HUES48 (cell line): ENCODE measurements at regions not wholly inside any gene's neighbourhood (a gene's known extent, or its start where the extent isn't known, plus 50 kb on each side); places are given as distances from the start of the nearest gene placed in this dataset.
"Not testable (repeated sequence)": the region's sequence is repeated elsewhere in the genome, so short reads cannot be mapped to it uniquely, and the experiment has no call there.

Experiments used
- H3K27ac ChIP-seq: one replicate; pipeline ENCODE4 v1.7.0; 2013; ENCODE audit warnings: low read depth, low read length, inconsistent platforms
- H3K27me3 ChIP-seq: 2 replicates; pipeline ENCODE4 v1.6.1; 2013; ENCODE audit warnings: mild to moderate bottlenecking, low read length; ENCODE audit not compliant: control insufficient read depth, insufficient read depth
- H3K36me3 ChIP-seq: 2 replicates; pipeline ENCODE4 v1.6.1; 2013; ENCODE audit warnings: low read length; ENCODE audit not compliant: control insufficient read depth, insufficient read depth
- H3K4me1 ChIP-seq: 2 replicates; pipeline ENCODE4 v1.6.1; 2013; ENCODE audit warnings: mild to moderate bottlenecking, low read length; ENCODE audit not compliant: control insufficient read depth, insufficient read depth
- H3K4me3 ChIP-seq: 2 replicates; pipeline ENCODE4 v1.5.1; 2013; ENCODE audit warnings: mild to moderate bottlenecking, low read depth, low read length
- H3K9ac ChIP-seq: 2 replicates; pipeline ENCODE4 v1.6.1; 2013; ENCODE audit warnings: mild to moderate bottlenecking, low read depth, low read length, moderate library complexity
- H3K9me3 ChIP-seq: 2 replicates; pipeline ENCODE4 v1.6.1; 2013; ENCODE audit warnings: low read length; ENCODE audit not compliant: control insufficient read depth, insufficient read depth

DNA sequence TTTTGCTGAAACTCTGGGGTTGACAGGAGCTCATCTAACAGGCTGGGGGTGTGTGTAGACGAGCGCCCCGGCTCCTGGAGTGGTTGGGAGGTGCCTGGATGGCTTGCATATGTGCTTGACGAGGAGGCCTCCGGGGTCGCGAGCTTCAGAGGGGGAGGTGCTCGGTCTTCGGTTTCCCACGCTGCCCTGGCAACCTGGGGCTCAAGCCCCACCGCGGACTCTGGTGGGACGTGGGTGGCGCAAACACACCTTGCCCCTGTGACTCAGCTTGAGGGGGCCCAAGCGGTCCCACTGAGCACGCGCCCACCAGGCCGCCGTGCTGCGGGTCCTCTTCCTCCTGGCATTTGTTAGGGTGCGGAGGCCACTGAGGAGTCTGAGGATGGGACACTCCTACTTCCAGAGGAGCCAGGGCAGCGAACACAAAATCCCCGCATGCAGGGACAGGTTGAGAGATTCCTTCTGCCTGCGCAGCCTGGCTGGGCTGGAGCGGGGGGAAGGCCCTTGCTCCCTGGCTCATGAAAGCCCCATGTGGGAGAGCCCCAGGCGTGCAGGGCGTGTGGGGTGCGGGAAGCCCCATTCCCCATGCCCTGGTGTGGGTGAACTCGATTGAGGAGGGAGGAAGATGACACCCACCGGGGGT is 357.3 kb upstream of the DEFB115 start:
- 0 out of 2 replicates have a peak overlapping the region, but pooled peaks have one; percentile 13 for H3K4me3 ChIP-seq
- not testable (repeated sequence) for H3K27me3 ChIP-seq, H3K36me3 ChIP-seq, H3K9ac ChIP-seq, H3K4me1 ChIP-seq, H3K27ac ChIP-seq, H3K9me3 ChIP-seq

DNA sequence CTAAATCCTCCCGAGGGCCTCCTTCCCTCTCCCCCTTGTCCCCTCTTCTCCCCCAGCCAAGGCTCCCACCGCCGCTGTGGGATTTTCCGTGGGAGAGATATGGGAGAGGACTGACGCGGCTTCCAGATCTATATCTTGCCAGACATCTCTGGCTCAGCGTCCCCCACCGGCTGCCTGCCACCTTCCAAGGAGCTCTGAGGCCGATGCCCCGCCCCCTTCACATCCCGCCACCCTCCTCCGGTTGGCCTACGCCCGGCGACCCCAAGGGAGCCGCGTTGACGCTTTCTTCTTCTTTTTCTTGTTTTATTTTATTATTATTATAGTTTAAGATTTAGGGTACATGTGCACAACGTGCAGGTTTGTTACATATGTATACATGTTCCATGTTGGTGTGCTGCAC is 352.2 kb upstream of the DEFB115 start:
- not testable (repeated sequence) for H3K27ac ChIP-seq, H3K36me3 ChIP-seq, H3K27me3 ChIP-seq

DNA sequence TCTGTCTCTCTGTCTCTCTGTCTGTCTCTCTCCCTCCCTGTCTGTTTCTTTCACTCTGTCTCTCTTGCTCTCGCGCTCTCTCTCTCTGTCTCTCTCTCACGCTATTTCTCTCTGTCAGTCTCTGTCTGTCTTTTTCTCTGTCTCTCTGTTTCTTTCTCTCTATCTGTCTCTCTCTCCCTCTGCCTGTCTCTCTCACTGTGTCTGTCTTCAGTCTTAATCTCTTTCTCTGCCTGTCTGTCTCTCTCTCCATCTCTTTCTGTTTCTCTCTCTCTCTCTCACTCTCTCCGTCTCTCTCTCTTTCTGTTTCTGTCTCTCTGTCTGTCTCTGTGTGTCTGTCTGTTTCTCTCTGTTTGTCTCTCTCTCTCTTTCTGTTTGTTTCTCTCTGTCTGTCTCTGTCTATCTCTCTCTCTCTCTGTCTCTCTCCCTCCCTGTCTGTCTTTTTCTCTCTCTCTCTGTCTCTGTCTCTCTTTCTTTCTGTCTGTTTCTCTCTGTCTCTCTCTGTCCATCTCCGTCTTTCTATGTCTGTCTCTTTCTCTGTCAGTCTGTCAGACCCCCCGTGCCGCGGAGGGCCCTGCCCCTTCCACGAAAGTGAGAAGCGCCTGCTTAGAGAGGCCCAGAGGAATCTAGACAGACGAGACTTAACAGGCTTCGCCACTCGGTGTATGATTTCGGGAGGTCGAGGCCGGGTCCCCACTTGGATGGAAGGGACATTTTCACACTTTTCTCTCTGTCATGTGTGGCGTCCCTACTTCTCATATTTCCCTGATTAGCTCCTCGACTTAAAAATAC is 346.3 kb upstream of the DEFB115 start:
- Histone ChIP-seq H3K4me3 (no peak overlapping the region), H3K36me3 (no peaks in the 10 kb centered on the region), H3K4me1 (no peaks in the 10 kb centered on the region), H3K9me3 (no peaks in the 10 kb centered on the region; the same call in 1 of the 2 replicates), H3K27ac (no peak overlapping the region), H3K9ac (no peak overlapping the region), H3K27me3 (no peaks in the 10 kb centered on the region)

More for the DNA sequence above, 352.2 kb upstream of the DEFB115 start:
- H3K4me1 ChIP-seq, H3K4me3 ChIP-seq, H3K9me3 ChIP-seq, H3K9ac ChIP-seq: not testable (repeated sequence)

DNA sequence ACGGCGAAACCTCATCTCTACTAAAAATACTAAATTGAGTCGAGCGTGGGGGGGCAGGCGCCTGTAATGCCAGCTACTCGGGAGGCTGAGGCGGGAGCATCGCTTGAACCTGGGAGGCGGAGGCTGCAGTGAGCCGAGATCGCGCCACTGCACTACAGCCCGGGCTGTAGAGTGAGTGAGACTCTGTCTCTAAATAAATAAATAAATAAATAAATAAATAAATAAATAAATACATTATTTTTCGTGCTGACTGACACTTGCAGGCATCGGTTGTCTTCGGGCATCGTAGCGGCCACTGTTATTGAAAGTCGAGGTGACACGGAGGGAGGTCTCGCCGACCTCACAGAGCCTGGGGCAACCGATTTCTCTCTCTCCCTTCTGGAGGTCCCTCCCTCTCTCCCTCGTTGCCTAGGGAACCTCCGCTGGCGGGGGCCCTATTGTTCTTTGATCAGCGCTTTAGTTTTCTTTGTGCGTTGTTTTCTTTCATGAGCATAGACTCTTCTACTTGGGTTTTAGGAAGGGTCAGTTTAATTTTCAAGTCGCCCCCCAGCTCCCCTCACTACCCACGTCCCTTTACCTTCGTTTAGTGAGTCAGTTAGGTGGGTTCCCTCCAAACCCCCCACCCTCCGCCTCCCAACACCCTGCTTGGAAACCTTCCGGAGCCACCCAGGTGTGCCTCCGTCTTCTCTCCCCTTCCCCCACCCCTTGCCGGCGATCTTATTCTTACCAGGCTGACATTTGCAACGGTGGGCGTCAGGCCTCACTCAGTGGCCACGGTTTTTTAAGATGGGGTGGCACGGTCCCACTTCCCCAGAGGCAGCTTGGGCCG is 345.4 kb upstream of the DEFB115 start:
- peak overlapping the region; percentile 54 for H3K9ac ChIP-seq
- H3K27me3 ChIP-seq, H3K36me3 ChIP-seq, H3K9me3 ChIP-seq, H3K4me1 ChIP-seq: not testable (repeated sequence)
- H3K4me3 ChIP-seq: peak overlapping the region; percentile 61
- H3K27ac ChIP-seq: peak overlapping the region; percentile 80

DNA sequence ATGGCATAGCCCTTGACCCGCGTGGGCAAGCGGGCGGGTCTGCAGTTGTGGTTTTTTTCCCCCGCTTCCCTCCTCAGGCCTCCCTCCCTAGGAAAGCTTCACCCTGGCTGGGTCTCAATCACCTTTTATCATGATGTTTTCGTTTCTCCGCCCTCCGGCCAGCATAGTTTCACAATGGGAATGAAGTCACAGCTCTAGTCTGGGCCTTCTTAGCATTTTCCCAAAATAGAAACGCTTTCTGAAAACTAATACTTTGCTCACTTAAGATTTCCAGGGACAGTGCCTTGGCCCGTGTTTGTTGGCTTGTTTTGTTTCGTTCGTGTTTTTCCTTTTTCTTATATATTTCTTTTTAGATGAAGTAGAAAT is 344.8 kb upstream of the DEFB115 start:
- not testable (repeated sequence) for H3K27me3 ChIP-seq, H3K36me3 ChIP-seq, H3K4me1 ChIP-seq, H3K9me3 ChIP-seq
- peak overlapping the region; percentile 54 for H3K9ac ChIP-seq
- peak overlapping the region; percentile 80 for H3K27ac ChIP-seq
- H3K4me3 ChIP-seq: peak overlapping the region; percentile 61

DNA sequence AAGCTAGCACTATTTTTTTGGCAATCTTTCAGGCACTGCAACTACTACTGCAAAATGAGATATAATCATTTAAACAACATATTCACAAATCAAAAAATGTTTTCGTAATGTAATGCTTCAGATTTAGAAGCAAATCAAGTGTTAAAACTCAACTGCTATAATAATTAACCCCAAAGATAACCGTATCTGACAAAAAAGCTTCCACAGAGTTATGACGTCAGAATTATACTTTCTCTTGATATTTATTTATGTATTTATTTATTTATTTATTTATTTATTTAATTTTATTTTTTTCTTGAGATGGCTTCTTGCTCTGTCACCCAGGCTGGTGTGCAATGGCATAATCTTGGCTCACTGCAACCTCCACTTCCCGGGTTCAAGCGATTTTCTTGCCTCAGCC is 341.1 kb upstream of the DEFB115 start:
- H3K4me1 ChIP-seq, H3K9me3 ChIP-seq: not testable (repeated sequence)

DNA sequence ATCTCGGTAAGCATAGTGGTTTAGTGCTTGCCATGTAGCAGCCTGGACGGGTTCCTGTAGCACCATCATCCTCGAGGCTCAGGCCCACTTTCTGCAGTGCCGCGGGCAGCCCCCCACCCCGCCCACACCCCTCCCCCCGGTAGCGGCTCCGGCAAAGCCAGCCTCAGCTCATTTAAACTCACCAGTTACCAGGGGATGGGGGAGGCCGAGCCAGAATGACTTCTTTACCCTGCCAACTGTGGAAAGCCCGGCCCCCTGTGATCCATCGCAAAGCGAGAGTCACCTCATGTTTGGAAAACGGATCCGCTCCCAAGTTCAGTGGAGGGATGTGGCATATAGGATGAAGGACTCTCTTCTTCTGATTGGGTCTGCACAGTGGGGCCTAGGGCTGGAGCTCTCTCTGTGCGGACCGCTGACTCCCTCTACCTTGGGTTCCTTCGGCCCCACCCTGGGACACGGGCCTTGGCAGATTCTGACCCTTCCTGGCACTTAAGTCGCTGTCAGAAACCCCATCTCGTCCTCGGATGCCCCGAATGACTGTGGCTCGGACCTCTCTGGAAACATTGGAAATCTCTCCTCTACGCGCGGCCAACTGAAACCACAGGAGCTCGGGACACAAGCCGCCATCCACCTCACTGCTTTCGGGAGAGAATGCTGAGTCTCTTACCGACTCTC is 337.8 kb upstream of the DEFB115 start:
- Histone ChIP-seq H3K36me3 (no peaks in the 10 kb centered on the region), H3K9ac (no peak overlapping the region), H3K4me1 (no peaks in the 10 kb centered on the region), H3K9me3 (peaks cover 12% of the 10 kb centered on the region), H3K27ac (no peak overlapping the region), H3K4me3 (no peak overlapping the region), H3K27me3 (no peaks in the 10 kb centered on the region)

More for the DNA sequence above, 341.1 kb upstream of the DEFB115 start:
- not testable (repeated sequence) for H3K9ac ChIP-seq, H3K27ac ChIP-seq, H3K27me3 ChIP-seq, H3K4me3 ChIP-seq, H3K36me3 ChIP-seq

DNA sequence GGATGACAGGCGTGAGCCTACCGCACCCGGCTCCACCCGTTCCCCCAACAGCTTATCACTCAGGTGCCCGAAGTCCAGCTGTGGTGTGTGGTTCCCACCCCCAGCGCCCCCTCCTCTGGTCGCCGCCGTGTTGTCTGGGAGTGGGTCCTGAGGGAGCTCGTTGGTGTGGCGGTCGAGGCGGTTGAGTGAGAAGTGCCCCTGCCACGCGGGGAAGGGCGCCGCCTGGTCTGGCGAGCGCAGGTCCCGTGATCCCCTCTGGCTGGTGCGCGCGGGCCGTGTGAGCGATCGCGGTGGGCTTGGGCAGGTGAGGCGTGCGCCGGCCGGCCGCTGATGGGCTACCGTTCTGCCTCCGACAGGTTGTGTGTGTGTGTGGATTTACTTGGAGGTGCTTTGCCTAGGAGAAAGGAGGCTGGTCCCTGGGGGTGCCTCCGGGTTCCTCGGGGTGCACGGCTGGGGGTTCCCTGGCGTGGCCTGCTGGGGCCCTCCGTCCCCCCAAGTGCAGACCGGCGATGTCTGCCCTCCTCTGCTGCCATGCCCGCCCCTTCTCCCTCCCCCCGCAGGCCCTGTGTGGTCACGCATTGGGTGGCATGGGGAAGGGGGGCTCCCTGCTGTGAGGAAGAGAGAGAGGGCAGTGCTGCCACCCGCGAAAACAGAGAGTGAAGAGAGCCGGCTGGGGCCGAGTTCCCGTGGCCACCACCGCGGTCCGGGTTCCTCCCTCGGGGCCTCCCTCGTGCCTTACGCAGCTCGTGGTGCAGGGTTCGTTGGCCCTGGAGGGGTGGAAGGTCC is 336.0 kb upstream of the DEFB115 start:
- Histone ChIP-seq H3K27me3 (no peaks in the 10 kb centered on the region), H3K27ac (no peak overlapping the region), H3K36me3 (no peaks in the 10 kb centered on the region), H3K9me3 (peaks cover 25% of the 10 kb centered on the region), H3K4me3 (no peak overlapping the region), H3K9ac (no peak overlapping the region), H3K4me1 (no peaks in the 10 kb centered on the region)

DNA sequence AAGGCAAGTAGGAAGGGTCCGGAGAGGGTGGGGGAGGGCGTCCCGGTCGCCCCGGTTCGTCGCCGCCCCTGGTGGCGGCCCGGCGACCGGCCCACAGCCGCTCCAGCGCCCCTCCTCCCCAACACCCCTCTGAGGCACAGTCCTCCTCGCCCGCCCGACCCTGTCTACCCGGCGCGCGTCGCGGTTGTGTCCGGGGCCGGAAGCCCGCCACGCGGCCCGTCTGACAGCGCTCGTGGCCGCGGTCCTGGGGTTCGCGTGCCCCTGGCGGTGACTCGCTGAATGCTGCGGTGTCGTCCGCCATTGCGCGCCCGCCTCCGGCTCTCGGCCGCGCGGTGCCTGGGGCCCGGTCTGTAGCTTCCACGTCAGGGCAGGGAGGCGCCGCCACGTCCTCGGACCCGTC is 335.3 kb upstream of the DEFB115 start:
- Histone ChIP-seq H3K27ac (no peak overlapping the region), H3K36me3 (no peaks in the 10 kb centered on the region), H3K4me3 (no peak overlapping the region), H3K27me3 (no peaks in the 10 kb centered on the region), H3K4me1 (no peaks in the 10 kb centered on the region), H3K9ac (no peak overlapping the region), H3K9me3 (peaks cover 25% of the 10 kb centered on the region)

DNA sequence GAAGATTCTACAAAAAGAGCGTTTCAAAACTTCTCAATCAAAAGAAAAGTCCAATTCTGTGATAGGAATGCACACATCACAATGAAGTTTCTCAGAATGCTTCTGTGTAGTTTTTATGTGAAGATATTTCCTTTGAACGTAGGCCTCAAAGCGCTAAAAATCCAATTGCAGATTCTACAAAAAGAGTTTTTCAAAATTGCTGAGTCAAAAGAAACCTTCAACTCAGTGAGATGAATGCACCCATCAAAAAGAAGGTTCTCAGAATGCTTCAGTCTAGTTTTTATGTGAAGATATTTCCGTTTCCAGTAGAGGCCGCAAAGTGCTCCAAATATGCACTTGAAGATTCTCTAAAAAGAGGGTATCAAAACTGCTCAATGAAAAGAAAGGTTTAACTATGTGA is 319.7 kb upstream of the DEFB115 start:
- H3K27me3 ChIP-seq: no peaks in the 10 kb centered on the region
- H3K36me3 ChIP-seq: no peaks in the 10 kb centered on the region
- peaks cover 57% of the 10 kb centered on the region for H3K9me3 ChIP-seq
- no peak overlapping the region for H3K27ac ChIP-seq
- H3K4me1 ChIP-seq: no peaks in the 10 kb centered on the region
- H3K4me3 ChIP-seq: no peak overlapping the region
- no peak overlapping the region for H3K9ac ChIP-seq
